ENCODE measurements at regions not wholly inside any gene's neighbourhood (a gene's known extent, or its start where the extent isn't known, plus 50 kb on each side); places are given as distances from the start of the nearest gene placed in this dataset.

- no peaks in the 10 kb centered on the region for H3K9me3 Mint-ChIP-seq
- Histone ChIP-seq H3K4me1 (ENCODE audit: control insufficient read depth, insufficient read depth, low read length) (no peaks in the 10 kb centered on the region), H3K4me3 (ENCODE audit: low read length) (no peak overlapping the region), H3K36me3 (ENCODE audit: control insufficient read depth, insufficient read depth, low read length) (no peaks in the 10 kb centered on the region), H3K27ac (ENCODE audit: low read depth, low read length) (no peak overlapping the region), H3K9me3 (ENCODE audit: control insufficient read depth, low read length) (no peaks in the 10 kb centered on the region), H3K9ac (ENCODE audit: extremely low read depth, low read length, poor library complexity, severe bottlenecking) (no peak overlapping the region), H3K27me3 (ENCODE audit: control insufficient read depth, insufficient read depth, low read length, poor library complexity, severe bottlenecking) (no peaks in the 10 kb centered on the region)
- no peak for TF ChIP-seq CTCF (conservative IDR thresholded peaks at IDR 0.05)
- no peaks in the 10 kb centered on the region for H3K36me3 Mint-ChIP-seq (ENCODE audit: low read depth)
- H3K4me1 Mint-ChIP-seq: no peaks in the 10 kb centered on the region
- 73 to 85% methylated on average over 4 of the region's 4 CpGs for WGBS, 2 experiments (ENCODE audit: insufficient coverage in 1 of 2, insufficient read length in 1 of 2)
- DNase-seq: no peak
- no peak overlapping the region for H3K4me3 Mint-ChIP-seq
- H3K27ac Mint-ChIP-seq: no peak overlapping the region
- H3K27me3 Mint-ChIP-seq (ENCODE audit: insufficient read depth): no peaks in the 10 kb centered on the region
Measured at GRCh38 chr7:53984776-53985175, 557.4 kb upstream of the VSTM2A start.

GRCh38 chr7:53988376-53988775, 553.8 kb upstream of the VSTM2A start:
- Mint-ChIP-seq H3K4me1 (no peaks in the 10 kb centered on the region), H3K9me3 (no peaks in the 10 kb centered on the region), H3K27me3 (ENCODE audit: insufficient read depth) (no peaks in the 10 kb centered on the region), H3K4me3 (no peak overlapping the region), H3K27ac (no peak overlapping the region), H3K36me3 (ENCODE audit: low read depth) (no peaks in the 10 kb centered on the region)
- H3K27ac ChIP-seq (ENCODE audit: low read depth, low read length): no peak overlapping the region
- H3K4me3 ChIP-seq (ENCODE audit: low read length): no peak overlapping the region
- H3K36me3 ChIP-seq (ENCODE audit: control insufficient read depth, insufficient read depth, low read length): no peaks in the 10 kb centered on the region
- no peaks in the 10 kb centered on the region for H3K9me3 ChIP-seq (ENCODE audit: control insufficient read depth, low read length)
- no peaks in the 10 kb centered on the region for H3K4me1 ChIP-seq (ENCODE audit: control insufficient read depth, insufficient read depth, low read length)
- no peak for TF ChIP-seq CTCF (conservative IDR thresholded peaks at IDR 0.05)
- no peak for DNase-seq
- no peaks in the 10 kb centered on the region for H3K27me3 ChIP-seq (ENCODE audit: control insufficient read depth, insufficient read depth, low read length, poor library complexity, severe bottlenecking)
- 67% methylated on average over 1 of the region's 2 CpGs; no CpG with 5 or more reads in 1 of the 2 experiments for WGBS, 2 experiments (ENCODE audit: insufficient coverage in 1 of 2, insufficient read length in 1 of 2)
- H3K9ac ChIP-seq (ENCODE audit: extremely low read depth, low read length, poor library complexity, severe bottlenecking): no peak overlapping the region

GRCh38 chr7:53993224-53993623, 549.0 kb upstream of the VSTM2A start:
- H3K27me3 ChIP-seq (ENCODE audit: control insufficient read depth, insufficient read depth, low read length, poor library complexity, severe bottlenecking): no peaks in the 10 kb centered on the region
- H3K36me3 ChIP-seq (ENCODE audit: control insufficient read depth, insufficient read depth, low read length): no peaks in the 10 kb centered on the region
- H3K4me1 ChIP-seq (ENCODE audit: control insufficient read depth, insufficient read depth, low read length): no peaks in the 10 kb centered on the region
- H3K27ac Mint-ChIP-seq: no peak overlapping the region
- H3K4me3 Mint-ChIP-seq: no peak overlapping the region
- no peak overlapping the region for H3K4me3 ChIP-seq (ENCODE audit: low read length)
- no peaks in the 10 kb centered on the region for H3K9me3 Mint-ChIP-seq
- no peak for TF ChIP-seq CTCF (conservative IDR thresholded peaks at IDR 0.05)
- no peak for DNase-seq
- no peak overlapping the region for H3K9ac ChIP-seq (ENCODE audit: extremely low read depth, low read length, poor library complexity, severe bottlenecking)
- H3K27me3 Mint-ChIP-seq (ENCODE audit: insufficient read depth): no peaks in the 10 kb centered on the region
- H3K9me3 ChIP-seq (ENCODE audit: control insufficient read depth, low read length): no peaks in the 10 kb centered on the region
- no peak overlapping the region for H3K27ac ChIP-seq (ENCODE audit: low read depth, low read length)
- WGBS, 2 experiments (ENCODE audit: insufficient coverage in 1 of 2, insufficient read length in 1 of 2): 87 to 94% methylated on average over 2 to 3 of the region's 3 CpGs
- no peaks in the 10 kb centered on the region for H3K4me1 Mint-ChIP-seq
- no peaks in the 10 kb centered on the region for H3K36me3 Mint-ChIP-seq (ENCODE audit: low read depth)

Data from endodermal cell (in vitro differentiated cells).